Sciatic nerve (tissue), 2 donors: ENCODE measurements at regions not wholly inside any gene's neighbourhood (a gene's known extent, or its start where the extent isn't known, plus 50 kb on each side); places are given as distances from the start of the nearest gene placed in this dataset.

Source experiments
- ATAC-seq: fragments of 200-7000 bp; cut with Tn5 transposase; one replicate; pipeline ENCODE4 v1.9.1; 2020; ENCODE audit warnings: mild to moderate bottlenecking, moderate library complexity
- DNase-seq: peaks from one replicate; pipeline ENCODE4 v3.0.0-alpha.2; 2020; ENCODE audit warnings: low spot score
- intact Hi-C: fragments of 100-400 bp; cut with DNase I; formaldehyde crosslinking; loops from one replicate; pipeline ENCODE4 v1.14.2; 2022
- donor health status: DM: no; HTN: no; CAD: no.
- donor health status: DM: no; HTN: no; CAD: no.

- no peak for DNase-seq
- peak; percentile 72 for ATAC-seq
- intact Hi-C loops: no loop called here
These were observed 262.3 kb upstream of the KLF14 start for GRCh38 chr7:130996205-130996832.

GRCh38 chr7:130996833-130997231 is 262.8 kb upstream of the KLF14 start:
- intact Hi-C loops: no loop called here
- ATAC-seq (peak; percentile 16), DNase-seq (no peak)

GRCh38 chr7:130998993-130999602 is 265.1 kb upstream of the KLF14 start:
- no peak for DNase-seq
- intact Hi-C loops: no loop called here
- ATAC-seq: no peak

GRCh38 chr7:130999926-131000325 is 265.9 kb upstream of the KLF14 start:
- ATAC-seq (no peak), DNase-seq (no peak)
- intact Hi-C loops: no loop called here

GRCh38 chr7:131000389-131000788 is 266.4 kb upstream of the KLF14 start:
- intact Hi-C loops: no loop called here

GRCh38 chr7:131000873-131001272 is 266.9 kb upstream of the KLF14 start:
- intact Hi-C loops: no loop called here
- ATAC-seq (no peak), DNase-seq (no peak)

More at GRCh38 chr7:131000389-131000788, 266.4 kb upstream of the KLF14 start:
- ATAC-seq (no peak), DNase-seq (no peak)

GRCh38 chr7:131002600-131002999 is 268.6 kb upstream of the KLF14 start:
- no peak for ATAC-seq
- DNase-seq: no peak
- intact Hi-C loops: no loop called here

GRCh38 chr7:131003634-131004033 is 269.6 kb upstream of the KLF14 start:
- intact Hi-C loops: no loop called here
- ATAC-seq: no peak
- no peak for DNase-seq

- ATAC-seq: no peak
- intact Hi-C loops: no loop called here
- DNase-seq: no peak
These were observed 270.4 kb upstream of the KLF14 start for GRCh38 chr7:131004371-131004770.

GRCh38 chr7:131007439-131008330 is 273.7 kb upstream of the KLF14 start:
- DNase-seq (no peak), ATAC-seq (peak; percentile 70)
- intact Hi-C loops: no loop called here

GRCh38 chr7:131008840-131009711 is 275.1 kb upstream of the KLF14 start:
- intact Hi-C loops: no loop called here
- DNase-seq: no peak
- no peak for ATAC-seq

GRCh38 chr7:131010029-131010716 is 276.2 kb upstream of the KLF14 start:
- ATAC-seq (no peak), DNase-seq (no peak)
- intact Hi-C loops: no loop called here

- ATAC-seq: peak; percentile 51
- no peak for DNase-seq
- intact Hi-C loops: no loop called here
These were observed 276.9 kb upstream of the KLF14 start for GRCh38 chr7:131010717-131011431.

- DNase-seq: no peak
- ATAC-seq: peak; percentile 36
- intact Hi-C loops: no loop called here
These were observed 277.4 kb upstream of the KLF14 start for GRCh38 chr7:131011432-131011742.

- intact Hi-C loops: no loop called here
- ATAC-seq: peak; percentile 89
These were observed 278.0 kb upstream of the KLF14 start for GRCh38 chr7:131011976-131012375.

GRCh38 chr7:131012477-131013031 is 278.5 kb upstream of the KLF14 start:
- no peak for ATAC-seq
- intact Hi-C loops: no loop called here
- DNase-seq: no peak

More at GRCh38 chr7:131011976-131012375, 278.0 kb upstream of the KLF14 start:
- no peak for DNase-seq

- no peak for ATAC-seq
- no peak for DNase-seq
- intact Hi-C loops: no loop called here
These were observed 279.7 kb upstream of the KLF14 start for GRCh38 chr7:131013716-131014115.
